ENCODE measurements at regions not wholly inside any gene's neighbourhood (a gene's known extent, or its start where the extent isn't known, plus 50 kb on each side); places are given as distances from the start of the nearest gene placed in this dataset.

GRCh38 chr12:127552838-127553237 lies 714.1 kb upstream of the TMEM132C start:
- TF ChIP-seq GATA2 (IDR thresholded peaks at IDR 0.05; ENCODE audit: low read depth, low read length) (no peak), GATA3 (IDR thresholded peaks at IDR 0.05; ENCODE audit: low read depth, low read length) (no peak)

All from SH-SY5Y (cell line).